DMS79 treated with DMSO at 0.1 percent for 48 hours (cell line): ENCODE measurements at regions not wholly inside any gene's neighbourhood (a gene's known extent, or its start where the extent isn't known, plus 50 kb on each side); places are given as distances from the start of the nearest gene placed in this dataset.
"Not testable (repeated sequence)": the region's sequence is repeated elsewhere in the genome, so short reads cannot be mapped to it uniquely, and the experiment has no call there.

Experiments
- DNase-seq: peaks from one replicate; lab custom pipeline; 2025; lab: John Stamatoyannopoulos, UW

DNA sequence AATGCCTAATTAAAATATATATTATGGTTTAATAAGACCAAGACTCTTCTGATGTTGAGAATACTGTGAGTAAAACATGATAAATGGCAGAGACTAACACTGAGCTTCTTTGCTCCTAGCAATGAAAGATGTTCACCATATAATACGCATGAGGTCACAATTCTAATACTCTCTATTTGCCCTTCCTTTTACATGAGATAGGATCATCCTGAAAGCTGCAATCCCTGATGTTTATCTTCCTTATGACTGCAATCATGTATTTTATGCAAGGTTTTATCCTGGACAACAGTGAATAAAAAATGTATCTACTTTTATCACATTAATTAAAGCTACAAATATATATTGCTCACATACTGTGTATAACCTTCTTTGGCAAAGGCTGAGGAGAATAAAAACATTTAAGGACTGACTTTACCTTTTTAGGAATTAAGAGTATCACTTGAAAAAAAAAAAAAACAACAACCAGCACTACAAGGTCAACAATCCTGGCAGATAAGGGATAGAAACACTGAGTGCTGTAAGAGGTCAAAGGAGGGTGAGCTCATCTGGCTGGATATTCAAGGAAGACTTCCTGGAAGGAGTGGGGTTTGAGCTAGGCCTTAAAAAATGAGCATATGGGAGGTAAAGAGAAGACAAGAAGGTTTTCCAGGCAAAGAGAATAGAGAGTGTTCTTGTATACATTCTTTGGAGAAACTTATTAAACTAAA is 99.9 kb downstream of the AREG start:
- DNase-seq, result no peak

- no peak for DNase-seq
These were observed 100.5 kb downstream of the AREG start for GRCh38 chr4:74545448-74545847.

DNA sequence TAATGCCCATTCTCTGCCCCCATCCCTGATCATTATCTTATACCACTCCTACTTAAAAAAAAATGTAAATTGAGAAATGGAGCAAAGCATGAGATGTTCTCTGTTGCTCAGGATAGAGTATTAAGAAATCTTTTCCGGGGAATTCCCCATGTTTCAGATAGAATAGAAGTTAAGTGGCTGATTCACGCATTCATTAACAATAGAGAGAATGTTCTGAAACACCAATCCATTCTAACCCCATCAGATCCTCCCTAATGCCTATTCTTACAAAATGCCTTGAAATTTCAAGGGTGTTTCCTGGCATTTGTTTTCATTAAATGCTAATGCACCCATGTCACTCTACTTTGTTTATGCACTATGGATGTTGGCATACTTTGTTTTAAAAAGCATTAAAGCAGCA is 101.1 kb downstream of the AREG start:
- DNase-seq, result no peak

DNA sequence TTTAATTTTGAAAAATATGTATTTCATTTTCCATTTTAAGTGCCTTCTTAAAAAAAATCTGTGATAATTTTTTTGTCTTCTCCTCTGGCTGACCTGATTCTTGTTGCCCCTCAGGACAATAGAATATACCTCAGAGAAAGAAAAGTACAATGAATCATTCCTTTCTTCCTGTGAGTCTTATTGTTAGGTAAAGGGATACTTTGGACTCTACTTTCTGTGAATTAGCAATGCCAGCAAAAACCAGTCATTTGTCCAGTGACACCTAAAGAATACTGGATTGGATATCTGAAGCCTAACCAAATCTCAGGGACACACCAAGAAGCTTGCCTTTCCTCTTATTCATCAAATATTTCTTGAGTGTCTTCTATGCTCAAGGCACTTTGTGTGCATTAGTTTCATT is 102.1 kb downstream of the AREG start:
- DNase-seq, result no peak

DNA sequence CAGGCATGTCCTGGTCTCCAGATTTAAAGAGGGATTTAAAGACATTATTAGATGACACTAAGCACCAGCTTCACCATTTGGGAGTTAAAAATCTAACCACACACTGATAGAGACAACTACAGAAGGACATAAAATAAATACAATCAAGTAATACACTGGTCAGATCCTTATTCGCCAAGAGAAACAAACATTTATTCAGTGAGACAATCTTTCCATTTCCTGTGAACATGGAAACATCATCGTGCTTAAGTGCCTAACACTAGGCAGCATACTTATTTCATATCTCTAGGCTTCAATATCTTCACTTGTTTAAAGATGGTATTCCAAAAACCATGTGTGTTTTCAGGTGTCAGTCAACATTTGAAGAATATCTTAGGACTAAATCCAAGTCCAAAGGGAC is 103.6 kb downstream of the AREG start:
- DNase-seq, result no peak

DNA sequence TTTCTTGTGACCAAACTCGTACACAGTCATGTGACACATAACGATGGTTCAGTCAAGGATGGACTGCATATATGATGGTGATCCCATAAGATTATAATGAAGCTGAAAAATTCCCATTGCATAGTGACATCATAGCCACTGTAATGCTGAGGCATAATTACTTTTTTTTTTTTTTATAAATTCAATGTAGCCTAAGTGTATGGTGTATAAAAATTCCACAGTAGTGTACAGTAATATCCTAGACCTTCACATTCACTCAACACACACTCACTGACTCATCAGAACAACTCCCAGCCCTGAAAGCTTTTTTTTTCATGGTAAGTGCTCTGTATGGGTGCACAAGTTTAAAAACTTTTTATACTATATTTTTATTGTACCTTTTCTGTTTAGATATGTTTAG is 105.0 kb downstream of the AREG start:
- DNase-seq, result no peak

GRCh38 chr4:74555231-74555630 is 110.3 kb downstream of the AREG start:
- DNase-seq, result no peak

DNA sequence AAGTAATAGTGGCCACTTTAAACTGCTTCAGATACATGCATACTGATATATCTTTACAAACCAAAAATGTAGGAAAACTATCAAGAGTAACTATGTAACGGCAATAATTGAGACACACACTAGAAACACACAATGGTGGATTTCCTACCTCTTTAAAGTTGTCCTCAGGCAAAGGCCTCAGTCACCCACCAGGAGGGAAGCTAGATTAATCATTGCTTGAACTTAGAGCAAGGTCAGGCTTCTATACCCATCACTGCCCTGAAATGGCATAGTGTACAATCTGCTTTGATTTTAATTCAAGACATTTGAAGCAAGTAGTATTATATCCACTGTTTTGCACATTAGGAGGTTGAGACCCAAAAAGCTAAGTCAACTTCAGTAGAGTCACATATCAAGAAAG is 110.9 kb downstream of the AREG start:
- DNase-seq, result no peak

GRCh38 chr4:74559853-74560252 is 114.9 kb downstream of the AREG start:
- DNase-seq, result no peak

DNA sequence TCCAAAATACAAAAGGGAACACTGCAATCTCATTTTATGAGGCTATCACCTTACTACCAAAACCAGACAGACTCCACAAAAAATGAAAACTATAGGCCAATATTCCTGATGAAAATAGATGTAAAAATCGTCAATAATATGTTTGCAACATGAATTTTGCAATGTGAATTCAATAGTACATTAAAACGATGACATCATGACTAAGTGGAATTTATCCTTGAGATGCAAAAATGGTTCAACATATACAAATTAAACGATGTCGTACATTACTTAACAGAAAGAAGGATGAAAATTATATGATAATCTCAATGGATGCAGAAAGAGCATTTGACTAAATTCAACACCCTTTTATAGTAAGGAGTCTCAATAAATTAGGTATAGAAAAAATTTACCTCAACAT is 123.0 kb downstream of the AREG start:
- DNase-seq, result no peak

- no peak for DNase-seq
These were observed 125.2 kb downstream of the AREG start for GRCh38 chr4:74570095-74570494.

GRCh38 chr4:74578329-74578728 is 133.4 kb downstream of the AREG start:
- DNase-seq, result no peak

DNA sequence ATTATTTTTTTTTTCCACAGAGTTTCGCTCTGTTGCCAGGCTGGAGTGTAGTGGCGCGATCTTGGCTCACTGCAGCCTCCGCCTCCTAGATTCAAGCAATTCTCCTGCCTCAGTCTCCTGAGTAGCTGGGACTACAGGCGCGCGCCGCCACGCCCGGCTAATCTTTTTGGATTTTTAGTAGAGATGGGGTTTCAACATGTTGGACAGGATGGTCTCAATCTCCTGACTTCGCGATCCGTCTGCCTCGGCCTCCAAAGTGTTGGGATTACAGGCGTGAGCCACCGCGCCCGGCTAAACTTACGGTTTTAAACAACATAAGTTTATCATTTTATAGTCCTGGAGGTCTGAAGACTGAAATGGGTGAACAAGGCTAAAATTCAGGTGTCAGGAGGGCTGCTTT is 133.9 kb downstream of the AREG start:
- DNase-seq, result not testable (repeated sequence)

GRCh38 chr4:74583089-74583700 is 138.3 kb downstream of the AREG start:
- no peak for DNase-seq

DNA sequence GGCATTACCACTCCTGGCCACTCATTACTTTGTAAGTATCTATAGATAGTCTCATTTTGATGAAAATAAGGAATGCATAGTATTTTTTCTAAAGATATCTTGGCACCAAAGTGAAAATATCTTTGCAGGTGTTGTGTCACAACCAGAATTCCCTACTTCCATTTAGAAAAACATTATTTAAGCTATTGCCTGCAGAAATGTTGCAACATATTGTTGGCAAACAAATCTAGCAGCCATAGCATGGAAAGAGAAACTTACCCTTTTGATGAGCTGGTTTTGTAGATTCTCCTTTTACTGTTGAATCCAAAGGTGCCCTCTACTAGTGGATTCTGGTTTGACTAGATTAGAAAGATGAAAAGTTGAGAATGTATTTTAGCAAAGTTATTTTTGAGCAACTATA is 138.8 kb downstream of the AREG start:
- no peak for DNase-seq

GRCh38 chr4:74588350-74588749 is 143.4 kb downstream of the AREG start:
- DNase-seq, result no peak

- no peak for DNase-seq
These were observed 145.5 kb downstream of the AREG start for GRCh38 chr4:74590476-74590875.

DNA sequence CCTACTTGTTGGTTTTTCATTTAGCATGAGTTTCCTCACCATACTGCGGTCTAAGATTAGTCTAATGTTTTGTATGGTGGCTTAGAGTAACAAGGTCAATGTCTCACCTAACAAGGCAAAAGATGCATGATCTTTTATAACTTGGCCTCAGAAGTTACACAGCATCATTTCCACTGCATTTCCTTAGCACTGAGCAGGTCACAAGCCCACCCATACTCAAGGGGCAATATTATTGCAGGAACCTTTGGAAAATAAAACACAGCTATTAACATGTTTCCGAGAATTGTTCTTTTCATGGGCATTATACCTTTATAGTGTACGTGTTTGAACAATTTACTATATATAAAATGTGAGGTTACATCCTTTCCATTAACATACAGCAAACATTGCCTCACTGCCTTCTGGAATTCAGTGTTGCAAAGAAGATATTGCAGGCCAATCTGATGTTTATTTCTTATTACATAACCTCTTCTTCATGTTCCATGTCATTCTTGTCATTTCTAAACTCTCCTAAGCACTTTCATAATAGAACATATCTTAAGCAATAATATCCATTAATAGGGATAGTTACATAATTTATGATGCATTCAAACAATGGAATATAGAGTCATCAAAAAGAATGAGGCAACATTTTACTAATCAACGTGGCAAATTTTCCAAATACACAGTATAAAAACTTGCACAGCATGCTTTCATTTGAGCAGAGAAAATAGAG is 153.8 kb downstream of the AREG start:
- DNase-seq, result no peak

DNA sequence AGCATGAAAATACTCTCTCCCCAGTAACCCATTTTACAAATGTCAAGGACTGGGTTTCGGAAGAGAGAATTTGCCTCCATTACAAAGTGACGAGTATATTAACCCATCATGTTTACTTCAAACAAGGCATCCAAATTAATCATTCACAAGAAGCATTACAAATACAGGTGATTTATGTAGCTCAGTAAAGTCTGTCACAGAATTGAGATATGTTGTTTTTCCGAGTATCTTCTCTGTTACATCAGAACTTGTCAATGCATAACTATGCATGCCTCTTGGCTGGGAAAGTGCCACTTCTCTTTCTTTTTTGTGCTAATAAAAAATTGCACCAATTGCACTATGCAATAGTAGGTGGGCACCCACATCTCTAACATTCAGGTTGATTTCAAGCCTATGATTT is 158.2 kb downstream of the AREG start:
- DNase-seq, result no peak

DNA sequence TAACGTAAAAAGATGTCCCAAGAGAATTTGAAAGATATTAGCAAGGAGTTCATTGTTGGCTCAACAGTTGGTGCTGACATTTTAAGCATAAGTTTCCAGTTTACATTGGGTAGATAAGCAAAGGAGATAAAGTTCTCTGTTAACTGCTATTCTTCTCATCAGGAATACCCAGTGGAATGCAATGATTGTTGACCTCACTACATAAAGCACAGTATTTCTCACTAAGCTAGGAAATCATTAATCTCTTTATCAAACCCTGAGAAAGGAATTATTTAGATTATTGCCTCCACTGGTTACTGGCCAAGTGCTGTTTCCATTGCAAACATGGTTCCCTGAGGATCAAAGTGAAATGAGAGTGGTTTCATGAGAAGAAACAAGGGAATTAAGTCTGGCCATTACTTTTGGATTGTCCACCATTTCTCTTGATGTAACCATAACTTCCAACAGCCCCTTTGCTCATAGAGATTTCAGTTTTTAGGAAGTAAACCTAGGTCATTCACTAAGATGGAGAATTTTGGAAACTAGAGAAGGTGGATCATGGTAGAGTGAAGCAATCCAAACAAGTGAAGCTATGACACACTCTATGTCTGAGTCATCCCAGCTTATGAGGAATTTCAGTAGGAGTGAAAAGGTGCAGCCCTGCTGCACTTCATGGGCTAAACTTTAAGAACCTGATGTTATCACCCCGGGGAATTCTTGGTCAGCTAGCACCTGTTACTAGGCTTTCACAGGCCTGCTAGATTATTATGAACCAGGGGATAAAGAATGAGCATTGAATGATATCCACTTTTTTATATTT is 163.4 kb downstream of the AREG start:
- DNase-seq, result no peak

GRCh38 chr4:74610491-74610890 is 165.6 kb downstream of the AREG start:
- no peak for DNase-seq

DNA sequence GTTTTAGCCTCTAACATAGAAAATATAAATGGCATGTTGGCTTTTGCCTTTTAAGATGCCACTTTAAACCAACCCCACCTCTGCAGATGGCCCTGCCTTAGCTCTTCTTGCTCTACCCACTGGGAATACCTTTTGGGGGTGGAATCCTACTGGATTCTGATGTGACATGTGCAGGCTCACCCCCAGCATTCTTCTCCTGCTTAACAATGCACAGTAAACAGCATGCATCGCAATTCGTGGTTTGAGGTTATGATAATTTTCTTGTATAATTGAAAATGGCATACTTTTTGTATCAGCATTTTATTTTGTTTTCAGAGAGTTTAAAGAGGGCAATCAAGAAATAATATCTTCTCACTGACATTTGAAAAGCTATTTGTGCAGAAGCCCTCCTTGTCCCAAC is 167.9 kb downstream of the AREG start:
- no peak for DNase-seq

GRCh38 chr4:74613266-74613665 is 168.3 kb downstream of the AREG start:
- DNase-seq, result no peak
